Neural cell (in vitro differentiated cells): ENCODE measurements at regions not wholly inside any gene's neighbourhood (a gene's known extent, or its start where the extent isn't known, plus 50 kb on each side); places are given as distances from the start of the nearest gene placed in this dataset.

ENCODE experiments used
- H2AFZ ChIP-seq: fragments of 200-600, 300-800 bp; sonication (generic), shearing (Covaris generic); 2 replicates; pipeline ENCODE4 v1.6.0; 2014; ENCODE audit warnings: low read depth, mild to moderate bottlenecking, antibody characterized with exemption, low read length, moderate library complexity
- H3F3A ChIP-seq: fragments of 200-600 bp; shearing (Covaris generic); 2 replicates; pipeline ENCODE4 v1.6.1; 2016; ENCODE audit warnings: mild to moderate bottlenecking, moderate library complexity, mixed read lengths, antibody characterized with exemption, low read length; ENCODE audit not compliant: insufficient read depth, poor library complexity, severe bottlenecking
- H3K27ac ChIP-seq: fragments of 200-600, 300-800 bp; sonication (generic), shearing (Covaris generic); 2 replicates; pipeline ENCODE4 v1.5.1; 2014; ENCODE audit warnings: mild to moderate bottlenecking, low read length, moderate library complexity
- H3K27me3 ChIP-seq: fragments of 300-800, 200-600 bp; sonication (generic), shearing (Covaris generic); 2 replicates; pipeline ENCODE4 v1.6.0; 2014; ENCODE audit warnings: mild to moderate bottlenecking, low read depth, low read length, moderate library complexity; ENCODE audit not compliant: insufficient read depth
- H3K36me3 ChIP-seq: fragments of 300-800, 200-600 bp; sonication (generic), shearing (Covaris generic); 2 replicates; pipeline ENCODE4 v1.5.1; 2014; ENCODE audit warnings: mild to moderate bottlenecking, antibody characterized with exemption, low read length, moderate library complexity; ENCODE audit not compliant: insufficient read depth
- H3K4me2 ChIP-seq: fragments of 300-800, 200-600 bp; sonication (generic), shearing (Covaris generic); 2 replicates; pipeline ENCODE4 v1.6.0; 2014; ENCODE audit warnings: mild to moderate bottlenecking, low read length
- H3K4me3 ChIP-seq: fragments of 300-800, 200-600 bp; sonication (generic), shearing (Covaris generic); 2 replicates; pipeline ENCODE4 v1.5.1; 2014; ENCODE audit warnings: mild to moderate bottlenecking, low read length, moderate library complexity
- H3K79me2 ChIP-seq: fragments of 200-600 bp; shearing (Covaris generic); replicated peaks from 2 replicates; pipeline ENCODE4 v1.6.0; 2014; ENCODE audit warnings: mild to moderate bottlenecking, low read length, moderate library complexity; ENCODE audit not compliant: insufficient read depth
- H3K9ac ChIP-seq: fragments of 300-800, 200-600 bp; sonication (generic), shearing (Covaris generic); 2 replicates; pipeline ENCODE4 v1.6.1; 2016; ENCODE audit warnings: mild to moderate bottlenecking, low read length, mixed read lengths
- H3K9me2 ChIP-seq: fragments of 200-600 bp; shearing (Covaris generic); 2 replicates; pipeline ENCODE4 v1.6.1; 2016; ENCODE audit warnings: mild to moderate bottlenecking, low read length, mixed read lengths; ENCODE audit not compliant: insufficient read depth
- H3K9me3 ChIP-seq: fragments of 200-600, 300-800 bp; sonication (generic), shearing (Covaris generic); 2 replicates; pipeline ENCODE4 v1.6.1; 2016; ENCODE audit warnings: mild to moderate bottlenecking, mixed run types, low read length, moderate library complexity, mixed read lengths
- H4K20me1 ChIP-seq: fragments of 200-600 bp; shearing (Covaris generic); 2 replicates; pipeline ENCODE4 v1.6.1; 2016; ENCODE audit warnings: mild to moderate bottlenecking, mixed run types; ENCODE audit not compliant: insufficient read depth
- EP300 ChIP-seq: fragments of 450-650 bp; conservative IDR thresholded peaks from 2 replicates; pipeline ENCODE4 v1.6.1; 2014; ENCODE audit warnings: antibody characterized with exemption, mild to moderate bottlenecking, moderate library complexity; ENCODE audit not compliant: poor library complexity, severe bottlenecking
- EZH2 ChIP-seq: fragments of 200-600, 300-800 bp; shearing (Covaris generic), sonication (generic); IDR thresholded peaks from 2 replicates; pipeline ENCODE4 v1.6.1; 2014; ENCODE audit warnings: antibody characterized with exemption, low read length, borderline replicate concordance, mild to moderate bottlenecking; ENCODE audit not compliant: insufficient read depth, poor library complexity, severe bottlenecking
- MXI1 ChIP-seq: fragments of 450-650 bp; conservative IDR thresholded peaks from 2 replicates; pipeline ENCODE4 v1.6.1; 2014; ENCODE audit warnings: antibody characterized with exemption, mild to moderate bottlenecking; ENCODE audit not compliant: poor library complexity, severe bottlenecking
- POLR2AphosphoS5 ChIP-seq: IDR thresholded peaks from 2 replicates; pipeline ENCODE4 v1.6.1; 2012
- RAD21 ChIP-seq: fragments of 450-650 bp; conservative IDR thresholded peaks from 2 replicates; pipeline ENCODE4 v1.6.1; 2014; ENCODE audit warnings: antibody characterized with exemption, mild to moderate bottlenecking, moderate library complexity
- SMC3 ChIP-seq: fragments of 450-650 bp; conservative IDR thresholded peaks from 2 replicates; pipeline ENCODE4 v1.6.1; 2014; ENCODE audit warnings: antibody characterized with exemption, mild to moderate bottlenecking, moderate library complexity; ENCODE audit not compliant: poor library complexity
- TAF1 ChIP-seq: IDR thresholded peaks from 2 replicates; pipeline ENCODE4 v1.6.1; 2012; ENCODE audit warnings: low read depth
- TF ChIP-seq, protein P1 (sequence below): fragments of 450-650 bp; IDR thresholded peaks from 2 replicates; pipeline ENCODE4 v1.5.1; 2014; ENCODE audit warnings: antibody characterized with exemption, mild to moderate bottlenecking, moderate library complexity; ENCODE audit not compliant: poor library complexity, severe bottlenecking
- TF ChIP-seq, protein P2 (sequence below): IDR thresholded peaks from 2 replicates; pipeline ENCODE4 v1.6.1; 2012; ENCODE audit warnings: borderline replicate concordance

DNA sequence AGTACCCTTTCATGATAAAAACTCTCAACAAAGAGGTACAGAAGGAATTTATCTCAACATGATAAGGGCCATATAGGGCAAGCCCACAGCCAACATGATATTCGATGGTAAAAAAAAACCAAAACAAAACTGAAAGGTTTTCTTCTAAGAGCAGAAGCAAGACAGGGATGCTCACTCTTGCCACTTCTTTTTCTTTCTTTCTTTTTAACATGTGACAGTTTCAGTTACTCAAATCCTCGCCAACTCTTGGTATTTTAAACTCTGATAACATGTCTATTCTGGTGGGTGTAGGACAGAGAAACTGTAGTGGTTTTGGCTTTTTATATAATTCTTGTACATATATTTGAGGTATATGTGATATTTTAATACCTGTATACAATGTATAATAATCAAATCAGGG, 74.0 kb upstream of the NMNAT3 start:
- no peak overlapping the region for H2AFZ ChIP-seq
- no peak overlapping the region for H3K9ac ChIP-seq
- H3K4me2 ChIP-seq: no peak overlapping the region
- H3F3A ChIP-seq: no peaks in the 10 kb centered on the region
- no peaks in the 10 kb centered on the region for H3K27me3 ChIP-seq
- no peak overlapping the region for H3K27ac ChIP-seq
- H3K4me3 ChIP-seq: no peak overlapping the region
- no peaks in the 10 kb centered on the region for H3K79me2 ChIP-seq
- H3K9me2 ChIP-seq: no peaks in the 10 kb centered on the region
- H3K9me3 ChIP-seq: no peaks in the 10 kb centered on the region
- H4K20me1 ChIP-seq: no peaks in the 10 kb centered on the region
- no peak for TF ChIP-seq EP300
- no peak for TF ChIP-seq MXI1
- TF ChIP-seq EZH2: no peak
- TF ChIP-seq TAF1: no peak
- TF ChIP-seq POLR2AphosphoS5: no peak
- TF ChIP-seq, protein P1, sequence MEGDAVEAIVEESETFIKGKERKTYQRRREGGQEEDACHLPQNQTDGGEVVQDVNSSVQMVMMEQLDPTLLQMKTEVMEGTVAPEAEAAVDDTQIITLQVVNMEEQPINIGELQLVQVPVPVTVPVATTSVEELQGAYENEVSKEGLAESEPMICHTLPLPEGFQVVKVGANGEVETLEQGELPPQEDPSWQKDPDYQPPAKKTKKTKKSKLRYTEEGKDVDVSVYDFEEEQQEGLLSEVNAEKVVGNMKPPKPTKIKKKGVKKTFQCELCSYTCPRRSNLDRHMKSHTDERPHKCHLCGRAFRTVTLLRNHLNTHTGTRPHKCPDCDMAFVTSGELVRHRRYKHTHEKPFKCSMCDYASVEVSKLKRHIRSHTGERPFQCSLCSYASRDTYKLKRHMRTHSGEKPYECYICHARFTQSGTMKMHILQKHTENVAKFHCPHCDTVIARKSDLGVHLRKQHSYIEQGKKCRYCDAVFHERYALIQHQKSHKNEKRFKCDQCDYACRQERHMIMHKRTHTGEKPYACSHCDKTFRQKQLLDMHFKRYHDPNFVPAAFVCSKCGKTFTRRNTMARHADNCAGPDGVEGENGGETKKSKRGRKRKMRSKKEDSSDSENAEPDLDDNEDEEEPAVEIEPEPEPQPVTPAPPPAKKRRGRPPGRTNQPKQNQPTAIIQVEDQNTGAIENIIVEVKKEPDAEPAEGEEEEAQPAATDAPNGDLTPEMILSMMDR: no peak
- TF ChIP-seq RAD21: no peak
- no peak for TF ChIP-seq SMC3
- H3K36me3 ChIP-seq: no peaks in the 10 kb centered on the region

DNA sequence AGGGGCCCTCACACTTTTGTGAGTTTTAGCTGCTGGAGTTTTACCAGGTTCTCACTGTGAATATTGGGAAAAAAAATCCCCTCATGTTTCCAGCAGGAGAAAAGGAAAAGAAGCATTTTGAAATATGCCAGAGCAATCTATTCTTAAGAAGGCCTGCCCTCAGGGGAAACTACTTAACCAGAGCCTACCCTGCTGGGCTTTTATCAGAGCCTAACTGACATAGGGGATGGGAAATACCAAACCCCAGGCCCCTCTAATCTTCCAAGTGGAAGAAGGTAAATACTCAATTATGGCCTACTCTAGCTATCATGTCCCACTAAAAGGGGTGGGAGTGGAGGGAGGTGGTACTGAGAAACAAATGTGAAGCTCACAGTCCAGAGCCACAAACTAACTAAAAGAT, 68.7 kb upstream of the NMNAT3 start:
- H3K36me3 ChIP-seq: no peaks in the 10 kb centered on the region
- TF ChIP-seq EP300: no peak
- TF ChIP-seq TAF1: no peak
- H3K27ac ChIP-seq: no peak overlapping the region

DNA sequence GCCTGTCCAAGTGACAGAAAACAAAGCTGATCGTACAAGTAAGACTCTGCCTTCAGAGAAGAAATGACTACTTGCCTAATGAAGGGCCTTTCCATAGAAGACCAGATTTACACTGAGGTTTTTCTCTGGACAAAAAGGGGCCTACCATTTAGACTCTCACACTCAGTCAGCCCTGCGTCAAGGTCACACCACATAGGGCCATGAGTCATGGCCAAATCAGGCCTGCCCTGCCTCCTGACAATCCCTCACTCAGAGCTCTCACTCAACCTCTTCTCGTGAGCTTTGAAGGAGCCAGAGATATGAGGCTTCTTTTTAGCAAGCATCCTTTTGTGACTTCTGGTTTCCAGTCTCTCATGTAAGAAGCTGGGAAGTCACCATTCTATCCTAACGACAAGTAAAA, 68.1 kb upstream of the NMNAT3 start:
- H3K27me3 ChIP-seq: no peaks in the 10 kb centered on the region
- no peaks in the 10 kb centered on the region for H3K79me2 ChIP-seq
- no peaks in the 10 kb centered on the region for H3K36me3 ChIP-seq
- H3K27ac ChIP-seq: no peak overlapping the region
- TF ChIP-seq, protein P1: no peak
- TF ChIP-seq TAF1: no peak
- TF ChIP-seq EP300: no peak
- no peak for TF ChIP-seq RAD21
- no peak for TF ChIP-seq POLR2AphosphoS5
- TF ChIP-seq EZH2: no peak
- no peak for TF ChIP-seq MXI1
- TF ChIP-seq SMC3: no peak
- TF ChIP-seq, protein P2, sequence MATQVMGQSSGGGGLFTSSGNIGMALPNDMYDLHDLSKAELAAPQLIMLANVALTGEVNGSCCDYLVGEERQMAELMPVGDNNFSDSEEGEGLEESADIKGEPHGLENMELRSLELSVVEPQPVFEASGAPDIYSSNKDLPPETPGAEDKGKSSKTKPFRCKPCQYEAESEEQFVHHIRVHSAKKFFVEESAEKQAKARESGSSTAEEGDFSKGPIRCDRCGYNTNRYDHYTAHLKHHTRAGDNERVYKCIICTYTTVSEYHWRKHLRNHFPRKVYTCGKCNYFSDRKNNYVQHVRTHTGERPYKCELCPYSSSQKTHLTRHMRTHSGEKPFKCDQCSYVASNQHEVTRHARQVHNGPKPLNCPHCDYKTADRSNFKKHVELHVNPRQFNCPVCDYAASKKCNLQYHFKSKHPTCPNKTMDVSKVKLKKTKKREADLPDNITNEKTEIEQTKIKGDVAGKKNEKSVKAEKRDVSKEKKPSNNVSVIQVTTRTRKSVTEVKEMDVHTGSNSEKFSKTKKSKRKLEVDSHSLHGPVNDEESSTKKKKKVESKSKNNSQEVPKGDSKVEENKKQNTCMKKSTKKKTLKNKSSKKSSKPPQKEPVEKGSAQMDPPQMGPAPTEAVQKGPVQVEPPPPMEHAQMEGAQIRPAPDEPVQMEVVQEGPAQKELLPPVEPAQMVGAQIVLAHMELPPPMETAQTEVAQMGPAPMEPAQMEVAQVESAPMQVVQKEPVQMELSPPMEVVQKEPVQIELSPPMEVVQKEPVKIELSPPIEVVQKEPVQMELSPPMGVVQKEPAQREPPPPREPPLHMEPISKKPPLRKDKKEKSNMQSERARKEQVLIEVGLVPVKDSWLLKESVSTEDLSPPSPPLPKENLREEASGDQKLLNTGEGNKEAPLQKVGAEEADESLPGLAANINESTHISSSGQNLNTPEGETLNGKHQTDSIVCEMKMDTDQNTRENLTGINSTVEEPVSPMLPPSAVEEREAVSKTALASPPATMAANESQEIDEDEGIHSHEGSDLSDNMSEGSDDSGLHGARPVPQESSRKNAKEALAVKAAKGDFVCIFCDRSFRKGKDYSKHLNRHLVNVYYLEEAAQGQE: no peak
- H3K4me3 ChIP-seq: no peak overlapping the region
- H3K9ac ChIP-seq: no peak overlapping the region
- H3K4me2 ChIP-seq: no peak overlapping the region
- H3K9me3 ChIP-seq: no peaks in the 10 kb centered on the region
- no peaks in the 10 kb centered on the region for H4K20me1 ChIP-seq
- H2AFZ ChIP-seq: no peak overlapping the region
- no peaks in the 10 kb centered on the region for H3F3A ChIP-seq
- no peaks in the 10 kb centered on the region for H3K9me2 ChIP-seq

More for the DNA sequence above, 68.7 kb upstream of the NMNAT3 start:
- Histone ChIP-seq H3K4me3 (no peak overlapping the region), H3K4me2 (no peak overlapping the region), H4K20me1 (no peaks in the 10 kb centered on the region), H3K27me3 (no peaks in the 10 kb centered on the region), H3F3A (no peaks in the 10 kb centered on the region), H3K9me2 (no peaks in the 10 kb centered on the region), H3K79me2 (no peaks in the 10 kb centered on the region), H3K9me3 (no peaks in the 10 kb centered on the region), H3K9ac (no peak overlapping the region), H2AFZ (no peak overlapping the region)
